ENCODE measurements at regions not wholly inside any gene's neighbourhood (a gene's known extent, or its start where the extent isn't known, plus 50 kb on each side); places are given as distances from the start of the nearest gene placed in this dataset.

GRCh38 chr18:24923138-24923537 lies 428.8 kb downstream of the ZNF521 start:
- TF ChIP-seq EZH2phosphoT487 (conservative IDR thresholded peaks at IDR 0.05; ENCODE audit: low read length), result no peak
- no peak for TF ChIP-seq CTCF (IDR thresholded peaks at IDR 0.05; ENCODE audit: insufficient read depth, low read length, poor library complexity, severe bottlenecking)
- no peaks in the 10 kb centered on the region for H3K9me3 ChIP-seq (ENCODE audit: insufficient read depth, low read length)
- no peak overlapping the region for H3K9ac ChIP-seq (ENCODE audit: low read length)
- no peaks in the 10 kb centered on the region for H3K79me2 ChIP-seq (ENCODE audit: insufficient read depth, low read length)
- H3K4me2 ChIP-seq (ENCODE audit: low read depth, low read length, poor library complexity, severe bottlenecking), result peak overlapping the region; percentile 32
- H3K4me3 ChIP-seq (ENCODE audit: insufficient read depth, low read length, poor library complexity, severe bottlenecking), result no peak overlapping the region
- no peak overlapping the region for H3K27ac ChIP-seq (ENCODE audit: low read depth, low read length)
- H3K27me3 ChIP-seq (ENCODE audit: low read length), result no peaks in the 10 kb centered on the region
- no peaks in the 10 kb centered on the region for H4K20me1 ChIP-seq (ENCODE audit: low read depth, low read length)
- H3F3A ChIP-seq (ENCODE audit: insufficient read depth), result no peaks in the 10 kb centered on the region
- no peaks in the 10 kb centered on the region for H3K36me3 ChIP-seq (ENCODE audit: low read length)
- H3K9me2 ChIP-seq (replicated peaks; ENCODE audit: insufficient read depth, low read length), result no peaks in the 10 kb centered on the region
- H2AFZ ChIP-seq (ENCODE audit: low read depth, low read length, severe bottlenecking), result no peak overlapping the region

GRCh38 chr18:24924066-24924716 lies 427.8 kb downstream of the ZNF521 start:
- H3K4me3 ChIP-seq (ENCODE audit: insufficient read depth, low read length, poor library complexity, severe bottlenecking), result no peak overlapping the region
- no peaks in the 10 kb centered on the region for H3K36me3 ChIP-seq (ENCODE audit: low read length)
- H2AFZ ChIP-seq (ENCODE audit: low read depth, low read length, severe bottlenecking), result no peak overlapping the region
- H4K20me1 ChIP-seq (ENCODE audit: low read depth, low read length), result no peaks in the 10 kb centered on the region
- H3K9ac ChIP-seq (ENCODE audit: low read length), result no peak overlapping the region
- no peak overlapping the region for H3K4me2 ChIP-seq (ENCODE audit: low read depth, low read length, poor library complexity, severe bottlenecking)
- TF ChIP-seq EZH2phosphoT487 (conservative IDR thresholded peaks at IDR 0.05; ENCODE audit: low read length) (no peak), CTCF (IDR thresholded peaks at IDR 0.05; ENCODE audit: insufficient read depth, low read length, poor library complexity, severe bottlenecking) (no peak)
- H3K9me2 ChIP-seq (replicated peaks; ENCODE audit: insufficient read depth, low read length), result no peaks in the 10 kb centered on the region
- H3F3A ChIP-seq (ENCODE audit: insufficient read depth), result no peaks in the 10 kb centered on the region
- H3K79me2 ChIP-seq (ENCODE audit: insufficient read depth, low read length), result no peaks in the 10 kb centered on the region
- H3K27me3 ChIP-seq (ENCODE audit: low read length), result no peaks in the 10 kb centered on the region
- no peaks in the 10 kb centered on the region for H3K9me3 ChIP-seq (ENCODE audit: insufficient read depth, low read length)
- H3K27ac ChIP-seq (ENCODE audit: low read depth, low read length), result no peak overlapping the region

- H3K4me2 ChIP-seq (ENCODE audit: low read depth, low read length, poor library complexity, severe bottlenecking), result no peak overlapping the region
- H3K4me3 ChIP-seq (ENCODE audit: insufficient read depth, low read length, poor library complexity, severe bottlenecking), result no peak overlapping the region
- no peak overlapping the region for H2AFZ ChIP-seq (ENCODE audit: low read depth, low read length, severe bottlenecking)
- no peaks in the 10 kb centered on the region for H3F3A ChIP-seq (ENCODE audit: insufficient read depth)
- H3K27me3 ChIP-seq (ENCODE audit: low read length), result no peaks in the 10 kb centered on the region
- no peaks in the 10 kb centered on the region for H3K9me3 ChIP-seq (ENCODE audit: insufficient read depth, low read length)
- H3K79me2 ChIP-seq (ENCODE audit: insufficient read depth, low read length), result no peaks in the 10 kb centered on the region
- H4K20me1 ChIP-seq (ENCODE audit: low read depth, low read length), result no peaks in the 10 kb centered on the region
- no peak overlapping the region for H3K27ac ChIP-seq (ENCODE audit: low read depth, low read length)
- H3K9me2 ChIP-seq (replicated peaks; ENCODE audit: insufficient read depth, low read length), result no peaks in the 10 kb centered on the region
- TF ChIP-seq EZH2phosphoT487 (conservative IDR thresholded peaks at IDR 0.05; ENCODE audit: low read length) (no peak), CTCF (IDR thresholded peaks at IDR 0.05; ENCODE audit: insufficient read depth, low read length, poor library complexity, severe bottlenecking) (no peak)
- no peaks in the 10 kb centered on the region for H3K36me3 ChIP-seq (ENCODE audit: low read length)
- no peak overlapping the region for H3K9ac ChIP-seq (ENCODE audit: low read length)
Measured at GRCh38 chr18:24926649-24927048, 425.3 kb downstream of the ZNF521 start.
